WTC11 (cell line): ENCODE measurements at regions not wholly inside any gene's neighbourhood (a gene's known extent, or its start where the extent isn't known, plus 50 kb on each side); places are given as distances from the start of the nearest gene placed in this dataset.

Experiments used
- ATAC-seq: fragments of 200-7000 bp; cut with Tn5 transposase; 2 replicates; pipeline ENCODE4 v1.10.0; 2021; ENCODE audit warnings: mild to moderate bottlenecking, moderate library complexity
- CTCF ChIA-PET: fragments of 300-600 bp; sonication (Branson Sonifier 250); formaldehyde crosslinking; loops from one replicate; lab custom pipeline; 2021; ENCODE audit warnings: antibody characterized with exemption; lab: Charles Lee
- POLR2A ChIA-PET: fragments of 350-600 bp; sonication (Branson Sonifier 250); formaldehyde crosslinking; loops from one replicate; lab custom pipeline; 2021; ENCODE audit warnings: antibody characterized with exemption; lab: Charles Lee
- DNase-seq: peaks from one replicate; pipeline ENCODE4 v3.0.0; 2021; ENCODE audit warnings: low spot score
- H3K27ac Mint-ChIP-seq: 2 replicates; pipeline ENCODE4 v1.8.0; 2021; ENCODE audit warnings: mixed read lengths
- H3K27me3 Mint-ChIP-seq: 2 replicates; pipeline ENCODE4 v1.8.0; 2021; ENCODE audit warnings: low read depth, mild to moderate bottlenecking, moderate library complexity, mixed read lengths
- H3K36me3 Mint-ChIP-seq: 2 replicates; pipeline ENCODE4 v1.8.0; 2021; ENCODE audit warnings: mixed read lengths
- H3K4me1 Mint-ChIP-seq: 2 replicates; pipeline ENCODE4 v1.8.0; 2022; ENCODE audit warnings: mixed read lengths
- H3K4me3 Mint-ChIP-seq: 2 replicates; pipeline ENCODE4 v1.8.0; 2021; ENCODE audit warnings: mild to moderate bottlenecking, moderate library complexity, mixed read lengths
- H3K9me3 Mint-ChIP-seq: 2 replicates; pipeline ENCODE4 v1.8.0; 2021; ENCODE audit warnings: mixed read lengths
- ATF1 ChIP-seq: sonication (generic); formaldehyde crosslinking; IDR thresholded peaks from 2 replicates; pipeline ENCODE4 v1.8.1; 2023; ENCODE audit warnings: mild to moderate bottlenecking, moderate library complexity, missing genetic modification reagents
- FOXJ3 ChIP-seq: sonication (generic); formaldehyde crosslinking; IDR thresholded peaks from 2 replicates; pipeline ENCODE4 v1.9.0; 2021; ENCODE audit warnings: missing genetic modification reagents, mild to moderate bottlenecking, borderline replicate concordance
- GABPB1 ChIP-seq: sonication (generic); formaldehyde crosslinking; IDR thresholded peaks from 2 replicates; pipeline ENCODE4 v1.8.1; 2023; ENCODE audit warnings: mild to moderate bottlenecking, missing genetic modification reagents
- IRF2 ChIP-seq: sonication (generic); formaldehyde crosslinking; IDR thresholded peaks from 2 replicates; pipeline ENCODE4 v1.8.0; 2022; ENCODE audit warnings: low read depth, missing genetic modification reagents, borderline replicate concordance
- KAT7 ChIP-seq: sonication (generic); formaldehyde crosslinking; IDR thresholded peaks from 2 replicates; pipeline ENCODE4 v1.8.1; 2023; ENCODE audit warnings: missing genetic modification reagents, mild to moderate bottlenecking, borderline replicate concordance
- MXD4 ChIP-seq: fragments of 250-450 bp; sonication (Bioruptor Pico); IDR thresholded peaks from 2 replicates; pipeline ENCODE4 v1.8.0; 2021; ENCODE audit warnings: mild to moderate bottlenecking, moderate library complexity, borderline replicate concordance
- PRRX2 ChIP-seq: fragments of 250-450 bp; sonication (Bioruptor Pico); IDR thresholded peaks from 2 replicates; pipeline ENCODE4 v1.8.0; 2021; ENCODE audit warnings: mild to moderate bottlenecking
- RELA ChIP-seq: sonication (generic); formaldehyde crosslinking; IDR thresholded peaks from 2 replicates; pipeline ENCODE4 v1.8.1; 2022; ENCODE audit warnings: missing genetic modification reagents, mild to moderate bottlenecking, borderline replicate concordance
- RORB ChIP-seq: fragments of 250-450 bp; sonication (Bioruptor Pico); IDR thresholded peaks from 2 replicates; pipeline ENCODE4 v1.9.0; 2021; ENCODE audit warnings: mild to moderate bottlenecking
- SMAD4 ChIP-seq: sonication (generic); formaldehyde crosslinking; IDR thresholded peaks from 2 replicates; pipeline ENCODE4 v1.8.0; 2022; ENCODE audit warnings: mild to moderate bottlenecking, missing genetic modification reagents
- SOX15 ChIP-seq: fragments of 250-450 bp; sonication (Bioruptor Pico); IDR thresholded peaks from 2 replicates; pipeline ENCODE4 v1.9.0; 2021; ENCODE audit warnings: mild to moderate bottlenecking
- SP1 ChIP-seq: sonication (generic); formaldehyde crosslinking; conservative IDR thresholded peaks from 2 replicates; pipeline ENCODE4 v1.8.1; 2022; ENCODE audit warnings: missing genetic modification reagents
- TEAD1 ChIP-seq: sonication (generic); formaldehyde crosslinking; IDR thresholded peaks from 2 replicates; pipeline ENCODE4 v1.8.0; 2022; ENCODE audit warnings: mild to moderate bottlenecking, missing genetic modification reagents
- ZBTB21 ChIP-seq: sonication (generic); formaldehyde crosslinking; IDR thresholded peaks from 2 replicates; pipeline ENCODE4 v1.8.1; 2023; ENCODE audit warnings: mild to moderate bottlenecking, missing genetic modification reagents, borderline replicate concordance
- ZBTB43 ChIP-seq: sonication (generic); formaldehyde crosslinking; IDR thresholded peaks from 2 replicates; pipeline ENCODE4 v1.8.1; 2023; ENCODE audit warnings: mild to moderate bottlenecking, missing genetic modification reagents
- ZNF317 ChIP-seq: sonication (generic); formaldehyde crosslinking; IDR thresholded peaks from 2 replicates; pipeline ENCODE4 v1.8.1; 2023; ENCODE audit warnings: low read depth, mild to moderate bottlenecking, moderate library complexity, missing genetic modification reagents, borderline replicate concordance
- ZSCAN18 ChIP-seq: fragments of 250-450 bp; sonication (Bioruptor Pico); IDR thresholded peaks from 2 replicates; pipeline ENCODE4 v2.1.2; 2022; ENCODE audit warnings: mild to moderate bottlenecking, moderate library complexity
- TF ChIP-seq, protein P1 (sequence below): sonication (generic); formaldehyde crosslinking; IDR thresholded peaks from 2 replicates; pipeline ENCODE4 v1.8.1; 2023; ENCODE audit warnings: mild to moderate bottlenecking, missing genetic modification reagents
- TF ChIP-seq, protein P2 (sequence below): sonication (generic); formaldehyde crosslinking; IDR thresholded peaks from 2 replicates; pipeline ENCODE4 v1.8.0; 2023; ENCODE audit warnings: mild to moderate bottlenecking, missing genetic modification reagents
- TF ChIP-seq, protein P3 (sequence below): sonication (generic); formaldehyde crosslinking; IDR thresholded peaks from 2 replicates; pipeline ENCODE4 v1.8.1; 2022; ENCODE audit warnings: mild to moderate bottlenecking, missing genetic modification reagents, moderate library complexity, borderline replicate concordance
- TF ChIP-seq, protein P4 (sequence below): fragments of 200-600 bp; IDR thresholded peaks from 2 replicates; pipeline ENCODE4 v1.8.0; 2022; ENCODE audit warnings: antibody characterized with exemption
- TF ChIP-seq, protein P5 (sequence below): sonication (generic); formaldehyde crosslinking; IDR thresholded peaks from 2 replicates; pipeline ENCODE4 v1.8.0; 2022; ENCODE audit warnings: mild to moderate bottlenecking, missing genetic modification reagents

DNA sequence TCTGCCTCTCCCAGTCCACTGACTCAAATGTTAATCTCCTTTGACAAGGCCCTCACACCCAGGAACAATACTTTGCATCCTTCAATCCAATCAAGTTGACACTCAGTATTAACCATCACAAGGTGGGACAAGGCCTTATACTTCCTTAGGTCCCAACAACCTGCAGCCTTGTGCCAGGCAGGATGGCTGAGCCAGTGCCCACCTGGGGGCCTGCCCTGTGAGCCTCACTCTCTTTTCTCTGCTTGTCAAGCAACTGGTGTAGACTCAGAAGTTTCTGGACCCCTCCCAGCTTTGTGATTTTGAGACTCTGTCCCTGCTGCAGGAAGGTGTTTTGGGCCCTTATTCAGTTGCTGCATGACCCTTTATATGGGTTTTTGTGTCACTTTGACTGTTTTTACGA, 310.0 kb upstream of the C1orf174 start:
- Mint-ChIP-seq H3K27me3 (peaks cover 12% of the 10 kb centered on the region), H3K9me3 (peaks cover 75% of the 10 kb centered on the region), H3K4me1 (no peaks in the 10 kb centered on the region), H3K27ac (no peak overlapping the region), H3K36me3 (peaks cover 75% of the 10 kb centered on the region), H3K4me3 (no peak overlapping the region)
- ATAC-seq: no peak
- DNase-seq: no peak
- TF ChIP-seq GABPB1 (CRISPR knock-in tag) (no peak), SMAD4 (CRISPR knock-in tag) (no peak), FOXJ3 (no peak), ZSCAN18 (CRISPR knock-in tag) (no peak), SOX15 (CRISPR knock-in tag) (no peak), ATF1 (CRISPR knock-in tag) (no peak)
- TF ChIP-seq, protein P1, sequence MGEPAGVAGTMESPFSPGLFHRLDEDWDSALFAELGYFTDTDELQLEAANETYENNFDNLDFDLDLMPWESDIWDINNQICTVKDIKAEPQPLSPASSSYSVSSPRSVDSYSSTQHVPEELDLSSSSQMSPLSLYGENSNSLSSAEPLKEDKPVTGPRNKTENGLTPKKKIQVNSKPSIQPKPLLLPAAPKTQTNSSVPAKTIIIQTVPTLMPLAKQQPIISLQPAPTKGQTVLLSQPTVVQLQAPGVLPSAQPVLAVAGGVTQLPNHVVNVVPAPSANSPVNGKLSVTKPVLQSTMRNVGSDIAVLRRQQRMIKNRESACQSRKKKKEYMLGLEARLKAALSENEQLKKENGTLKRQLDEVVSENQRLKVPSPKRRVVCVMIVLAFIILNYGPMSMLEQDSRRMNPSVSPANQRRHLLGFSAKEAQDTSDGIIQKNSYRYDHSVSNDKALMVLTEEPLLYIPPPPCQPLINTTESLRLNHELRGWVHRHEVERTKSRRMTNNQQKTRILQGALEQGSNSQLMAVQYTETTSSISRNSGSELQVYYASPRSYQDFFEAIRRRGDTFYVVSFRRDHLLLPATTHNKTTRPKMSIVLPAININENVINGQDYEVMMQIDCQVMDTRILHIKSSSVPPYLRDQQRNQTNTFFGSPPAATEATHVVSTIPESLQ (CRISPR knock-in tag): no peak
- TF ChIP-seq, protein P2, sequence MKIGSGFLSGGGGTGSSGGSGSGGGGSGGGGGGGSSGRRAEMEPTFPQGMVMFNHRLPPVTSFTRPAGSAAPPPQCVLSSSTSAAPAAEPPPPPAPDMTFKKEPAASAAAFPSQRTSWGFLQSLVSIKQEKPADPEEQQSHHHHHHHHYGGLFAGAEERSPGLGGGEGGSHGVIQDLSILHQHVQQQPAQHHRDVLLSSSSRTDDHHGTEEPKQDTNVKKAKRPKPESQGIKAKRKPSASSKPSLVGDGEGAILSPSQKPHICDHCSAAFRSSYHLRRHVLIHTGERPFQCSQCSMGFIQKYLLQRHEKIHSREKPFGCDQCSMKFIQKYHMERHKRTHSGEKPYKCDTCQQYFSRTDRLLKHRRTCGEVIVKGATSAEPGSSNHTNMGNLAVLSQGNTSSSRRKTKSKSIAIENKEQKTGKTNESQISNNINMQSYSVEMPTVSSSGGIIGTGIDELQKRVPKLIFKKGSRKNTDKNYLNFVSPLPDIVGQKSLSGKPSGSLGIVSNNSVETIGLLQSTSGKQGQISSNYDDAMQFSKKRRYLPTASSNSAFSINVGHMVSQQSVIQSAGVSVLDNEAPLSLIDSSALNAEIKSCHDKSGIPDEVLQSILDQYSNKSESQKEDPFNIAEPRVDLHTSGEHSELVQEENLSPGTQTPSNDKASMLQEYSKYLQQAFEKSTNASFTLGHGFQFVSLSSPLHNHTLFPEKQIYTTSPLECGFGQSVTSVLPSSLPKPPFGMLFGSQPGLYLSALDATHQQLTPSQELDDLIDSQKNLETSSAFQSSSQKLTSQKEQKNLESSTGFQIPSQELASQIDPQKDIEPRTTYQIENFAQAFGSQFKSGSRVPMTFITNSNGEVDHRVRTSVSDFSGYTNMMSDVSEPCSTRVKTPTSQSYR (CRISPR knock-in tag): no peak
- TF ChIP-seq, protein P3, sequence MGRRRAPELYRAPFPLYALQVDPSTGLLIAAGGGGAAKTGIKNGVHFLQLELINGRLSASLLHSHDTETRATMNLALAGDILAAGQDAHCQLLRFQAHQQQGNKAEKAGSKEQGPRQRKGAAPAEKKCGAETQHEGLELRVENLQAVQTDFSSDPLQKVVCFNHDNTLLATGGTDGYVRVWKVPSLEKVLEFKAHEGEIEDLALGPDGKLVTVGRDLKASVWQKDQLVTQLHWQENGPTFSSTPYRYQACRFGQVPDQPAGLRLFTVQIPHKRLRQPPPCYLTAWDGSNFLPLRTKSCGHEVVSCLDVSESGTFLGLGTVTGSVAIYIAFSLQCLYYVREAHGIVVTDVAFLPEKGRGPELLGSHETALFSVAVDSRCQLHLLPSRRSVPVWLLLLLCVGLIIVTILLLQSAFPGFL: no peak
- ChIA-PET POLR2A (no interaction called here), CTCF (no interaction called here)

DNA sequence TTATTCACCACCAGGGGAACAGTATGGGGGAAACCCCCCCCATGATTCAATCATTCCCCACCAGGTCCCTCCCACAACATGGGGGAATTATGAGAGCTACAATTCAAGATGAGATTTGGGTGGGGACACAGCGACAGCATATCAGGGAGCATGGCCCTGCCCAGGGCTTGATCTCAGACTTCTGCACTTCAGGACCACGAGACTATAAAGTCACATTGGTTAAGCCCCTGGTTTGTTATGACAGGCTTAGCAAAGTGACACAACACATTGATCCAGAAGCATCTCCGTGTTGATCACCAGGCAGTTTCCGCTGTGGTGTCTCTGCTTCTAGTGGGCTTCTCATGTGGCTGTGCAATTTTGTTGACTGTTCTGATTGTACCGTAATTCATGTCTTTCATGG, 312.7 kb upstream of the C1orf174 start:
- no peak overlapping the region for H3K4me3 Mint-ChIP-seq
- CTCF ChIA-PET: no interaction called here
- TF ChIP-seq ZBTB21 (CRISPR knock-in tag) (no peak), RORB (CRISPR knock-in tag) (no peak), ATF1 (CRISPR knock-in tag) (no peak), IRF2 (CRISPR knock-in tag) (no peak), ZNF317 (CRISPR knock-in tag) (no peak), GABPB1 (CRISPR knock-in tag) (no peak), RELA (CRISPR knock-in tag) (no peak), KAT7 (CRISPR knock-in tag) (no peak), SP1 (no peak), TEAD1 (CRISPR knock-in tag) (no peak), MXD4 (CRISPR knock-in tag) (no peak), PRRX2 (no peak), ZBTB43 (no peak), SMAD4 (CRISPR knock-in tag) (no peak)
- TF ChIP-seq, protein P4, sequence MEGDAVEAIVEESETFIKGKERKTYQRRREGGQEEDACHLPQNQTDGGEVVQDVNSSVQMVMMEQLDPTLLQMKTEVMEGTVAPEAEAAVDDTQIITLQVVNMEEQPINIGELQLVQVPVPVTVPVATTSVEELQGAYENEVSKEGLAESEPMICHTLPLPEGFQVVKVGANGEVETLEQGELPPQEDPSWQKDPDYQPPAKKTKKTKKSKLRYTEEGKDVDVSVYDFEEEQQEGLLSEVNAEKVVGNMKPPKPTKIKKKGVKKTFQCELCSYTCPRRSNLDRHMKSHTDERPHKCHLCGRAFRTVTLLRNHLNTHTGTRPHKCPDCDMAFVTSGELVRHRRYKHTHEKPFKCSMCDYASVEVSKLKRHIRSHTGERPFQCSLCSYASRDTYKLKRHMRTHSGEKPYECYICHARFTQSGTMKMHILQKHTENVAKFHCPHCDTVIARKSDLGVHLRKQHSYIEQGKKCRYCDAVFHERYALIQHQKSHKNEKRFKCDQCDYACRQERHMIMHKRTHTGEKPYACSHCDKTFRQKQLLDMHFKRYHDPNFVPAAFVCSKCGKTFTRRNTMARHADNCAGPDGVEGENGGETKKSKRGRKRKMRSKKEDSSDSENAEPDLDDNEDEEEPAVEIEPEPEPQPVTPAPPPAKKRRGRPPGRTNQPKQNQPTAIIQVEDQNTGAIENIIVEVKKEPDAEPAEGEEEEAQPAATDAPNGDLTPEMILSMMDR: no peak
- TF ChIP-seq, protein P5, sequence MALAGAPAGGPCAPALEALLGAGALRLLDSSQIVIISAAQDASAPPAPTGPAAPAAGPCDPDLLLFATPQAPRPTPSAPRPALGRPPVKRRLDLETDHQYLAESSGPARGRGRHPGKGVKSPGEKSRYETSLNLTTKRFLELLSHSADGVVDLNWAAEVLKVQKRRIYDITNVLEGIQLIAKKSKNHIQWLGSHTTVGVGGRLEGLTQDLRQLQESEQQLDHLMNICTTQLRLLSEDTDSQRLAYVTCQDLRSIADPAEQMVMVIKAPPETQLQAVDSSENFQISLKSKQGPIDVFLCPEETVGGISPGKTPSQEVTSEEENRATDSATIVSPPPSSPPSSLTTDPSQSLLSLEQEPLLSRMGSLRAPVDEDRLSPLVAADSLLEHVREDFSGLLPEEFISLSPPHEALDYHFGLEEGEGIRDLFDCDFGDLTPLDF: no peak

More for the DNA sequence above, 312.7 kb upstream of the C1orf174 start:
- no peak overlapping the region for H3K27ac Mint-ChIP-seq
- no peak for DNase-seq
- POLR2A ChIA-PET: no interaction called here
- H3K9me3 Mint-ChIP-seq: peaks cover 63% of the 10 kb centered on the region
- no peaks in the 10 kb centered on the region for H3K4me1 Mint-ChIP-seq
- peaks cover 68% of the 10 kb centered on the region for H3K36me3 Mint-ChIP-seq
- no peak for ATAC-seq
- H3K27me3 Mint-ChIP-seq: peaks cover 6% of the 10 kb centered on the region; the same call in 1 of the 2 replicates
